ENCODE measurements at regions not wholly inside any gene's neighbourhood (a gene's known extent, or its start where the extent isn't known, plus 50 kb on each side); places are given as distances from the start of the nearest gene placed in this dataset.
A peak's percentile ranks its signal among the peaks of the same experiment; 100 is the strongest.

GRCh38 chr12:91793676-91794075 lies 352.0 kb downstream of the BTG1 start:
- no peak for TF ChIP-seq CTCF (IDR thresholded peaks at IDR 0.05; ENCODE audit: control extremely low read depth, extremely low read depth)
- Histone ChIP-seq H3K9ac (ENCODE audit: insufficient read depth in 1 of 2, low read length in 2 of 2) (no peak overlapping the region), H3K27me3 (ENCODE audit: control insufficient read depth in 3 of 3, insufficient read depth in 3 of 3, low read length in 2 of 3) (no peaks in the 10 kb centered on the region), H3K9me3 (ENCODE audit: control insufficient read depth in 4 of 4, insufficient read depth in 3 of 4, low read length in 3 of 4) (no peaks in the 10 kb centered on the region), H3K4me3 (no peak overlapping the region), H3K36me3 (ENCODE audit: control insufficient read depth in 4 of 4, insufficient read depth in 4 of 4, low read length in 4 of 4) (no peaks in the 10 kb centered on the region), H3K27ac (ENCODE audit: low read depth in 1 of 2, low read length in 1 of 2) (no peak overlapping the region), H3K4me1 (ENCODE audit: control insufficient read depth in 5 of 5, insufficient read depth in 5 of 5, low read length in 5 of 5) (no peaks in the 10 kb centered on the region)
- no peak for DNase-seq
- ATAC-seq (ENCODE audit: insufficient read depth, low FRiP score), result no peak
- 96 to 97% methylated on average over 2 of the region's 2 CpGs for WGBS, 2 donors

GRCh38 chr12:91792597-91792996 lies 353.0 kb downstream of the BTG1 start:
- no peaks in the 10 kb centered on the region for H3K9me3 ChIP-seq (ENCODE audit: control insufficient read depth in 4 of 4, insufficient read depth in 3 of 4, low read length in 3 of 4)

GRCh38 chr12:91786499-91787272 lies 359.0 kb downstream of the BTG1 start:
- H3K9ac ChIP-seq (ENCODE audit: insufficient read depth in 1 of 2, low read length in 2 of 2), result no peak overlapping the region
- no peaks in the 10 kb centered on the region for H3K4me1 ChIP-seq (ENCODE audit: control insufficient read depth in 5 of 5, insufficient read depth in 5 of 5, low read length in 5 of 5)
- WGBS, 2 donors, result 97 to 98% methylated on average over 2 of the region's 2 CpGs
- H3K36me3 ChIP-seq (ENCODE audit: control insufficient read depth in 4 of 4, insufficient read depth in 4 of 4, low read length in 4 of 4), result no peaks in the 10 kb centered on the region
- no peaks in the 10 kb centered on the region for H3K27me3 ChIP-seq (ENCODE audit: control insufficient read depth in 3 of 3, insufficient read depth in 3 of 3, low read length in 2 of 3)
- DNase-seq (no peak), ATAC-seq (ENCODE audit: insufficient read depth, low FRiP score) (no peak)
- no peak for TF ChIP-seq CTCF (IDR thresholded peaks at IDR 0.05; ENCODE audit: control extremely low read depth, extremely low read depth)
- no peak overlapping the region for H3K4me3 ChIP-seq
- no peak overlapping the region for H3K27ac ChIP-seq (ENCODE audit: low read depth in 1 of 2, low read length in 1 of 2)
- H3K9me3 ChIP-seq (ENCODE audit: control insufficient read depth in 4 of 4, insufficient read depth in 3 of 4, low read length in 3 of 4), result peaks cover 0 to 2% (median 0%) of the 10 kb centered on the region in 4 donors

More at GRCh38 chr12:91792597-91792996, 353.0 kb downstream of the BTG1 start:
- H3K9ac ChIP-seq (ENCODE audit: insufficient read depth in 1 of 2, low read length in 2 of 2), result no peak overlapping the region
- no peak for TF ChIP-seq CTCF (IDR thresholded peaks at IDR 0.05; ENCODE audit: control extremely low read depth, extremely low read depth)
- DNase-seq (peak in 1 of 3 donors; percentile 24), ATAC-seq (ENCODE audit: insufficient read depth, low FRiP score) (no peak)
- H3K27ac ChIP-seq (ENCODE audit: low read depth in 1 of 2, low read length in 1 of 2), result no peak overlapping the region
- no peak overlapping the region for H3K4me3 ChIP-seq
- H3K36me3 ChIP-seq (ENCODE audit: control insufficient read depth in 4 of 4, insufficient read depth in 4 of 4, low read length in 4 of 4), result no peaks in the 10 kb centered on the region
- WGBS, 2 donors, result 84 to 92% methylated on average over 1 of the region's 1 CpG
- no peaks in the 10 kb centered on the region for H3K4me1 ChIP-seq (ENCODE audit: control insufficient read depth in 5 of 5, insufficient read depth in 5 of 5, low read length in 5 of 5)
- H3K27me3 ChIP-seq (ENCODE audit: control insufficient read depth in 3 of 3, insufficient read depth in 3 of 3, low read length in 2 of 3), result no peaks in the 10 kb centered on the region
